H1 (cell line): ENCODE measurements at regions not wholly inside any gene's neighbourhood (a gene's known extent, or its start where the extent isn't known, plus 50 kb on each side); places are given as distances from the start of the nearest gene placed in this dataset.

Source experiments
- ATF3 ChIP-seq: IDR thresholded peaks from 2 replicates; pipeline ENCODE4 v1.6.1; 2011; ENCODE audit warnings: low read depth, mild to moderate bottlenecking, low read length; ENCODE audit not compliant: insufficient read depth
- KDM1A ChIP-seq: fragments of 200-600, 300-600 bp; sonication (generic); IDR thresholded peaks from 2 replicates; pipeline ENCODE4 v1.7.1; 2016; ENCODE audit warnings: mild to moderate bottlenecking, low read length, borderline replicate concordance
- KDM4A ChIP-seq: IDR thresholded peaks from one replicate; pipeline ENCODE4 v1.7.1; 2012; ENCODE audit warnings: low read depth, mild to moderate bottlenecking, moderate library complexity, low read length, inconsistent platforms; ENCODE audit not compliant: severe bottlenecking
- KDM5A ChIP-seq: fragments of 200-600 bp; IDR thresholded peaks from 2 replicates; pipeline ENCODE4 v1.7.1; 2012; ENCODE audit warnings: mild to moderate bottlenecking, low read length, inconsistent platforms, mixed read lengths
- PHF8 ChIP-seq: fragments of 200-600 bp; sonication (generic); conservative IDR thresholded peaks from 2 replicates; pipeline ENCODE4 v1.7.1; 2012; ENCODE audit warnings: low read depth, mild to moderate bottlenecking, inconsistent platforms, low read length, moderate library complexity
- POLR2AphosphoS5 ChIP-seq: IDR thresholded peaks from 2 replicates; pipeline ENCODE4 v1.6.1; 2011; ENCODE audit warnings: low read depth, low read length
- SP1 ChIP-seq: IDR thresholded peaks from 2 replicates; pipeline ENCODE4 v1.6.1; 2011; ENCODE audit warnings: low read depth, low read length
- SP2 ChIP-seq: IDR thresholded peaks from 2 replicates; pipeline ENCODE4 v1.6.1; 2012; ENCODE audit warnings: mild to moderate bottlenecking, low read length, inconsistent platforms
- ZNF274 ChIP-seq: IDR thresholded peaks from 2 replicates; pipeline ENCODE4 v1.7.0; 2012; ENCODE audit warnings: low read length, borderline replicate concordance; ENCODE audit errors: extremely low read depth
- TF ChIP-seq, protein P1 (sequence below): fragments of 300-600 bp; sonication (generic); IDR thresholded peaks from 2 replicates; pipeline ENCODE4 v1.7.1; 2012; ENCODE audit warnings: low read length, moderate library complexity, mild to moderate bottlenecking, inconsistent platforms; ENCODE audit not compliant: insufficient replicate concordance

DNA sequence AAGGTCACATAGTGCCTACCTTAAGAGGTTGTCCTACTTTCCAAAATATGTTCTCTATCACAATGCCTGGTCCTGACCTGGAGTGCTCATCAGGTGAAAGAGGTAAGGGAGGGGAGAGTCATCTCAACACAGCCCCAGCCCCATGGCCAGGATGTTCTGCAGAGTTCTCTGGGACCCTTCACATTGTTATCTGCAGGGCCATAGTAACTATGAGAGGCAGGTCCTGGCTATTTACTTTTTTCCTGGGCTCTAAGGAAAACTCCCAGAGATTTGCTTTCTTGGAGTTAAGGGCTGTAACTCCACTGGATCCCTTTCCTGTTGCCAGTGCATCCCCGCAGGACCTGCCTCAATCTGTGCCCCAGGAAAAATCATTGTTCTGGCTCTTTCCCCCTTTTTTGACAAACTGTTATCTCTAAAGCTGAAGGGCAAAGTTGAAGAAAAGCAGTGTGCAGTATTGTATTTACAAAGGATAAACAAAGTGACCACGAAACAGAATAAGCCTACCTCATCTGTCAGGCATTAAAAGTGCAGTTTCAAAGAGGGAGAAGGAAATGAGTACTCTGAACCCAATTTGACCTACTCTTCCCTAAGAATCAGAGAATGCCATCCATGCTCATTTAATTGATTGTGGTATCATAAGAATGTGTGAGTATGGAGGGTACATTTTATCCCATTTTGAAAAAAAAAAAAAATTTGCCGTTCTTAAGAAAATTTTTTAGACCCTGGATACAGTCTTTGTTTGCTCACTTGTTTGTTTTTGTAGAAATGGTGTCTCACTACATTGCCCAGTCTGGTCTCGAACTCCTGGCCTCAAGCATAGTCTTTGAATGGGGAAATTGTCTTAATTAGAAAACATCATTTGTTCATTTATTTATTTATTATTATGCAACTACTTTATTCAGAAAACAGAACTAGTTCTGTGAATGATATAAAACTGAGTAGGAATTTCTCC, 149.6 kb downstream of the RHOU start (continued):
- TF ChIP-seq, protein P1, sequence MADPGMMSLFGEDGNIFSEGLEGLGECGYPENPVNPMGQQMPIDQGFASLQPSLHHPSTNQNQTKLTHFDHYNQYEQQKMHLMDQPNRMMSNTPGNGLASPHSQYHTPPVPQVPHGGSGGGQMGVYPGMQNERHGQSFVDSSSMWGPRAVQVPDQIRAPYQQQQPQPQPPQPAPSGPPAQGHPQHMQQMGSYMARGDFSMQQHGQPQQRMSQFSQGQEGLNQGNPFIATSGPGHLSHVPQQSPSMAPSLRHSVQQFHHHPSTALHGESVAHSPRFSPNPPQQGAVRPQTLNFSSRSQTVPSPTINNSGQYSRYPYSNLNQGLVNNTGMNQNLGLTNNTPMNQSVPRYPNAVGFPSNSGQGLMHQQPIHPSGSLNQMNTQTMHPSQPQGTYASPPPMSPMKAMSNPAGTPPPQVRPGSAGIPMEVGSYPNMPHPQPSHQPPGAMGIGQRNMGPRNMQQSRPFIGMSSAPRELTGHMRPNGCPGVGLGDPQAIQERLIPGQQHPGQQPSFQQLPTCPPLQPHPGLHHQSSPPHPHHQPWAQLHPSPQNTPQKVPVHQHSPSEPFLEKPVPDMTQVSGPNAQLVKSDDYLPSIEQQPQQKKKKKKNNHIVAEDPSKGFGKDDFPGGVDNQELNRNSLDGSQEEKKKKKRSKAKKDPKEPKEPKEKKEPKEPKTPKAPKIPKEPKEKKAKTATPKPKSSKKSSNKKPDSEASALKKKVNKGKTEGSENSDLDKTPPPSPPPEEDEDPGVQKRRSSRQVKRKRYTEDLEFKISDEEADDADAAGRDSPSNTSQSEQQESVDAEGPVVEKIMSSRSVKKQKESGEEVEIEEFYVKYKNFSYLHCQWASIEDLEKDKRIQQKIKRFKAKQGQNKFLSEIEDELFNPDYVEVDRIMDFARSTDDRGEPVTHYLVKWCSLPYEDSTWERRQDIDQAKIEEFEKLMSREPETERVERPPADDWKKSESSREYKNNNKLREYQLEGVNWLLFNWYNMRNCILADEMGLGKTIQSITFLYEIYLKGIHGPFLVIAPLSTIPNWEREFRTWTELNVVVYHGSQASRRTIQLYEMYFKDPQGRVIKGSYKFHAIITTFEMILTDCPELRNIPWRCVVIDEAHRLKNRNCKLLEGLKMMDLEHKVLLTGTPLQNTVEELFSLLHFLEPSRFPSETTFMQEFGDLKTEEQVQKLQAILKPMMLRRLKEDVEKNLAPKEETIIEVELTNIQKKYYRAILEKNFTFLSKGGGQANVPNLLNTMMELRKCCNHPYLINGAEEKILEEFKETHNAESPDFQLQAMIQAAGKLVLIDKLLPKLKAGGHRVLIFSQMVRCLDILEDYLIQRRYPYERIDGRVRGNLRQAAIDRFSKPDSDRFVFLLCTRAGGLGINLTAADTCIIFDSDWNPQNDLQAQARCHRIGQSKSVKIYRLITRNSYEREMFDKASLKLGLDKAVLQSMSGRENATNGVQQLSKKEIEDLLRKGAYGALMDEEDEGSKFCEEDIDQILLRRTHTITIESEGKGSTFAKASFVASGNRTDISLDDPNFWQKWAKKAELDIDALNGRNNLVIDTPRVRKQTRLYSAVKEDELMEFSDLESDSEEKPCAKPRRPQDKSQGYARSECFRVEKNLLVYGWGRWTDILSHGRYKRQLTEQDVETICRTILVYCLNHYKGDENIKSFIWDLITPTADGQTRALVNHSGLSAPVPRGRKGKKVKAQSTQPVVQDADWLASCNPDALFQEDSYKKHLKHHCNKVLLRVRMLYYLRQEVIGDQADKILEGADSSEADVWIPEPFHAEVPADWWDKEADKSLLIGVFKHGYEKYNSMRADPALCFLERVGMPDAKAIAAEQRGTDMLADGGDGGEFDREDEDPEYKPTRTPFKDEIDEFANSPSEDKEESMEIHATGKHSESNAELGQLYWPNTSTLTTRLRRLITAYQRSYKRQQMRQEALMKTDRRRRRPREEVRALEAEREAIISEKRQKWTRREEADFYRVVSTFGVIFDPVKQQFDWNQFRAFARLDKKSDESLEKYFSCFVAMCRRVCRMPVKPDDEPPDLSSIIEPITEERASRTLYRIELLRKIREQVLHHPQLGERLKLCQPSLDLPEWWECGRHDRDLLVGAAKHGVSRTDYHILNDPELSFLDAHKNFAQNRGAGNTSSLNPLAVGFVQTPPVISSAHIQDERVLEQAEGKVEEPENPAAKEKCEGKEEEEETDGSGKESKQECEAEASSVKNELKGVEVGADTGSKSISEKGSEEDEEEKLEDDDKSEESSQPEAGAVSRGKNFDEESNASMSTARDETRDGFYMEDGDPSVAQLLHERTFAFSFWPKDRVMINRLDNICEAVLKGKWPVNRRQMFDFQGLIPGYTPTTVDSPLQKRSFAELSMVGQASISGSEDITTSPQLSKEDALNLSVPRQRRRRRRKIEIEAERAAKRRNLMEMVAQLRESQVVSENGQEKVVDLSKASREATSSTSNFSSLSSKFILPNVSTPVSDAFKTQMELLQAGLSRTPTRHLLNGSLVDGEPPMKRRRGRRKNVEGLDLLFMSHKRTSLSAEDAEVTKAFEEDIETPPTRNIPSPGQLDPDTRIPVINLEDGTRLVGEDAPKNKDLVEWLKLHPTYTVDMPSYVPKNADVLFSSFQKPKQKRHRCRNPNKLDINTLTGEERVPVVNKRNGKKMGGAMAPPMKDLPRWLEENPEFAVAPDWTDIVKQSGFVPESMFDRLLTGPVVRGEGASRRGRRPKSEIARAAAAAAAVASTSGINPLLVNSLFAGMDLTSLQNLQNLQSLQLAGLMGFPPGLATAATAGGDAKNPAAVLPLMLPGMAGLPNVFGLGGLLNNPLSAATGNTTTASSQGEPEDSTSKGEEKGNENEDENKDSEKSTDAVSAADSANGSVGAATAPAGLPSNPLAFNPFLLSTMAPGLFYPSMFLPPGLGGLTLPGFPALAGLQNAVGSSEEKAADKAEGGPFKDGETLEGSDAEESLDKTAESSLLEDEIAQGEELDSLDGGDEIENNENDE = no peak
- TF ChIP-seq KDM5A (no peak), ZNF274 (no peak), SP2 (no peak), KDM4A (no peak), KDM1A (no peak), SP1 (no peak), ATF3 (no peak), PHF8 (no peak), POLR2AphosphoS5 (no peak)
